HFF-Myc (cell line): ENCODE measurements at regions not wholly inside any gene's neighbourhood (a gene's known extent, or its start where the extent isn't known, plus 50 kb on each side); places are given as distances from the start of the nearest gene placed in this dataset.
A peak's percentile ranks its signal among the peaks of the same experiment; 100 is the strongest.
"Not testable (repeated sequence)": the region's sequence is repeated elsewhere in the genome, so short reads cannot be mapped to it uniquely, and the experiment has no call there.

Experiments used
- DNase-seq: peaks from one replicate; pipeline ENCODE4 v3.0.0-alpha.2; 2011; ENCODE audit warnings: low read depth; ENCODE audit errors: extremely low read depth
- H3K4me3 ChIP-seq: replicated peaks from 2 replicates; pipeline ENCODE4 v1.5.1; 2011; ENCODE audit warnings: low read depth, mild to moderate bottlenecking, control low read depth, low read length
- TF ChIP-seq, protein P1 (sequence below): IDR thresholded peaks from 2 replicates; pipeline ENCODE4 v1.5.1; 2012; ENCODE audit warnings: mild to moderate bottlenecking, low read depth, low read length, control low read depth; ENCODE audit errors: missing control alignments

DNA sequence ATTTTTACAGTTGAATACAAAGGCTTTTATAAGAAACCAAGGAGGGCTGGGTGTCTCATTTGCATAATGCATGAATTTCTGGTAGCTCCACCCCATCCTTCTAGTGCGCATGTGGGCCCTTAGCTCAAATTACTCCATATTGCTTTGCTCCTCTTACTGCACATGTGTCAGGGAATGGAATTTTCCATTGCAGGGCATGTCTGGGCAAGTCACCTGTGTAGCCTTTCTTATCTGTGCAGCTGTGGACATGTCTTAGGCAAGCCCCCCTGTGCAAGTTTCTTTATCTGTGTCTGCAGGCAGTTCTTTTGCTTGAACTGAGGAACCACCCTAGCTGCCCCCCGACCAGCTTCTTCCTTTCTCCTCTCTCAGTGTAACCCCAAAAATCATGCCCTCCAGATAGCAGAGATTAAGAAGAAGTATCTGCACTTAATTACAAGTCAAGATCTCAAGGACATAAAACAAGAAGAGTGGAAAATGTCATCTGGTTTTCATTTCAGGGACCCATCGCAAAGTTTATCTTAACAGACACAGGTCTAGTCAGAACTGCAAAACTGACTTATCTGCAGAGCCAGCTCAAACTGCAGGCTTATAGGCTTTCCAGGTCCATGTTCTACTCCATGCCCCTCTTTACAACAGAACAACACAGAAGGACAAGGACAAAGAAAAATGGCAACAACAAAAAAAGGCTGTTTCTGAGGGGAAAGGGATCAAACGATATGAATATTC lies 137.9 kb upstream of the HS3ST4 start:
- H3K4me3 ChIP-seq: no peak overlapping the region
- DNase-seq: peak; percentile 89
- TF ChIP-seq, protein P1, sequence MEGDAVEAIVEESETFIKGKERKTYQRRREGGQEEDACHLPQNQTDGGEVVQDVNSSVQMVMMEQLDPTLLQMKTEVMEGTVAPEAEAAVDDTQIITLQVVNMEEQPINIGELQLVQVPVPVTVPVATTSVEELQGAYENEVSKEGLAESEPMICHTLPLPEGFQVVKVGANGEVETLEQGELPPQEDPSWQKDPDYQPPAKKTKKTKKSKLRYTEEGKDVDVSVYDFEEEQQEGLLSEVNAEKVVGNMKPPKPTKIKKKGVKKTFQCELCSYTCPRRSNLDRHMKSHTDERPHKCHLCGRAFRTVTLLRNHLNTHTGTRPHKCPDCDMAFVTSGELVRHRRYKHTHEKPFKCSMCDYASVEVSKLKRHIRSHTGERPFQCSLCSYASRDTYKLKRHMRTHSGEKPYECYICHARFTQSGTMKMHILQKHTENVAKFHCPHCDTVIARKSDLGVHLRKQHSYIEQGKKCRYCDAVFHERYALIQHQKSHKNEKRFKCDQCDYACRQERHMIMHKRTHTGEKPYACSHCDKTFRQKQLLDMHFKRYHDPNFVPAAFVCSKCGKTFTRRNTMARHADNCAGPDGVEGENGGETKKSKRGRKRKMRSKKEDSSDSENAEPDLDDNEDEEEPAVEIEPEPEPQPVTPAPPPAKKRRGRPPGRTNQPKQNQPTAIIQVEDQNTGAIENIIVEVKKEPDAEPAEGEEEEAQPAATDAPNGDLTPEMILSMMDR: no peak

DNA sequence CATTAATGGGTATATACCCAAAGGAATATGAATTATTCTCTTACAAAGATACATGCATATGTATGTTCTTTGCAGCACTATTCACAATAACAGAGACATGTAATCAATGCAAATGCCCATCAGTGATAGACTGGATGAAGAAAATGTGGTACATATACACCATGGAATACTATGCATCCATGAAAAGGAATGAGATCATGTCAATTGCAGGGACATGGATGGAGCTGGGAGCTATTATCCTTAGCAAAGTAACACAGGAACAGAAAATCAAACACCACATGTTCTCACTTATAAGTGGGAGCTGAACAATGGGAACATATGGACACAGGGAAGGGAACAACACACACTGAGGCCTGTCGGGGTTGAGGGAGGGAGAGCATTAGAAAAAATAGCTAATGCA lies 141.1 kb upstream of the HS3ST4 start:
- TF ChIP-seq, protein P1: no peak
- H3K4me3 ChIP-seq: no peak overlapping the region
- DNase-seq: no peak

- TF ChIP-seq, protein P1: no peak
- H3K4me3 ChIP-seq: no peak overlapping the region
- DNase-seq: no peak
These were observed 145.0 kb upstream of the HS3ST4 start for GRCh38 chr16:25546791-25547190.

GRCh38 chr16:25544294-25544693 lies 147.5 kb upstream of the HS3ST4 start:
- DNase-seq: no peak
- no peak overlapping the region for H3K4me3 ChIP-seq
- TF ChIP-seq, protein P1: no peak

DNA sequence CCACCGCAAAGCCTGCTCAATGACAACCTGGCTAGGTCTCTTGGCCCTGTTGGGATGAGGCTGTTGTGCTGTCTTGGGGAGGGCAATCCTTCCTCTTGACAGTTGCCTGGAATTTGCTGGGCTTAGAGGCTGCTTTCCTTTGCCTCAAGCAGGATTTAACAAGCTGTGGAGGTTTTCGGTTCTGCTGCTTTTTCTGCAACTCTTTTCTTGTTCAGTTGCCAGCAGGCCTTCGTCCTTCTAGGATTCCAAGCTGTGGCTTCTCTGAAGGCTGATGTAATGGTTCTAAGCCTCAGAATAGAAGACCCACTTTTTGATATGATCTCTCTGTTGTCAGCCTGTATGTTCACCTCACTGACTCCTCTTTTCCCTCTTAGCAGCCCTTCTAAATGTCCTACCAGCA lies 149.5 kb upstream of the HS3ST4 start:
- no peak for DNase-seq
- H3K4me3 ChIP-seq: no peak overlapping the region
- TF ChIP-seq, protein P1: no peak

DNA sequence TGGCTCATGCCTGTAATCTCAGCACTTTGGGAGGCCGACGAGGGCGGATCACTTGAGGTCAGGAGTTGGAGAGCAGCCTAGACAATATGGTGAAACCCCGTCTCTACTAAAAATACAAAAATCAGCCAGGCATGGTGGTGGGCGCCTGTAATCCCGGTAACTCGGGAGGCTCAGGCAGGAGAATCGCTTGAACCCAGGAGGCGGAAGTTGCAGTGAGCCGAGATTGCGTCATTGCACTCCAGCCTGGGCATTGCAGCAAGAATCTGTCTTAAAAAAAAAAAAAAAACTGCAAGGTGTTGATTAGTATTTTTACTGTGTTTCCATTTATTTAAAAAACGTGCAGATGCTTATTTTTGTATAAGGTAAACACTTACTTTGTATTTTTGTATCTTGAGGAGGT lies 152.0 kb upstream of the HS3ST4 start:
- not testable (repeated sequence) for DNase-seq

DNA sequence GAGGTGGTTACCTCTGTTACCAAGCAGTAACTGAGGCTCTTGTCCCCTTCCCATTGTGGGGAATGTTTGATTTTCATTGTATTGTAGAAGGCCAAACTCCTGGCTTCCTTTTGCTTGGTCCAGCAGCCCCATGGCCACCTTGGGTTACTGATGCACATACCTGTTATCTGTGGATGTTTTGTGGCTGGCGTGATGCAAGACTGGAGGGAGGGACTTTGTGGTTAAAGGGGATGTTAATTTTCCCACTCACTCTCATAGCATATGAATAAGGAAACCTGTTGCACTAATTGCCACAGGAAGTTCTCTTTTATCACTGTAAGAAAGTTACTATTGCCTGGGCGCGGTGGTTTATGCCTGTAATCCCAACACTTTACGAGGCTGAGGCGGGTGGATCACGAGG lies 168.6 kb upstream of the HS3ST4 start:
- no peak for DNase-seq
- TF ChIP-seq, protein P1: no peak
- H3K4me3 ChIP-seq: no peak overlapping the region

More for the DNA sequence above, 152.0 kb upstream of the HS3ST4 start:
- not testable (repeated sequence) for H3K4me3 ChIP-seq
